ENCODE measurements at regions not wholly inside any gene's neighbourhood (a gene's known extent, or its start where the extent isn't known, plus 50 kb on each side); places are given as distances from the start of the nearest gene placed in this dataset.

DNA sequence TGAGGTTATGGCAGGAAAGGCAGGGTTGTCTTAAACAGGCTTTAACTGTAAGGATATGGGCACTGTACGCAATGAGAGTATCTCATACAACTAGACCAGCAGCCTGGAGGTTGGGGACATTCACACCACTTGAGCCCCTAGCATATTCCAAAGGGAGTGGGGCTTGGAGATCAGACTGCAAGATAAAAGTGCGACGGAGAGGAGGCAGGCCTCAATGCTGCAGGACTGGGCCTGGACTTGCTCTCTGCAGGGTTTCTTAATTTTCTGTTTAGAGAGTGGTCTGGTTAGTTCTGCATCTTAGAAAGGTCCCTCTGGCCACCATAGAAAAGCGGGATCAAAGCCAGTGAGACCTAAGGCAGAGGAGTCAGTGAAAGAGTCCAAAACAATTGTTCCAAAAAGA lies 357.7 kb upstream of the NR2F2 start:
- no peak for DNase-seq (ENCODE audit: low spot score)

DNA sequence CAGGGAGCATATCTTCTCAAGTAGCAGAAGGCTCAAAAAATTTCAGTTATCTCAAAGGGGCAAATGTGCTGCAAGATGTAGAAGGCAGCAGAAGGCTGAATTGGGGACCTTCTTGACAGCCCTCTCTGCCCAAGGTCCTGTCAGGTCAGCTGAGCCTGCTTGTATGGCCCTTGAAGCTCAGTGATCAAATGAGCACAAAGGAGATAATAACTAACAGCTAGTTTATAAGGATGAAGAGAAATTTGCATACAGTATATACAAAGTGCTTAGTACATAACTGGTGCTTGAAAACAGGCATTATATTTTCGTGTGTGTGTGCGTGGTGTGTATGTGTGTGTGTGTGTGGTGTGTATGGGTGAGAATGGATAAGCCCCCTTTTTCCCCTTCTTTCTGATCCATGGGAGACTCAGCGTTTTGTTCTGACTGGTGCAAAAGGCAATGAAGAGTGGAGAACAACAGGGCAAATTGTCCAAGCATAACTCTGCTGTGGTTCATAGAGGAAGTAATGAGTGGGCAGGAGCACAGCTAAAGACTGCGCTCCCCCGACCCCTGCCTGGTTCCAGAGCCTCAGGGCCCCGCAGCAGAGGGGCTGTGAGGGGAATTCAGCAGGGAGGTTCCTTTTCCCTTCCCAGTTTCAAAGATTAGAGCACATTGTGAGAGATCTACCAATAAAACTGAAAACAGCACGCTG lies 356.8 kb upstream of the NR2F2 start:
- no peak for DNase-seq (ENCODE audit: low spot score)

DNA sequence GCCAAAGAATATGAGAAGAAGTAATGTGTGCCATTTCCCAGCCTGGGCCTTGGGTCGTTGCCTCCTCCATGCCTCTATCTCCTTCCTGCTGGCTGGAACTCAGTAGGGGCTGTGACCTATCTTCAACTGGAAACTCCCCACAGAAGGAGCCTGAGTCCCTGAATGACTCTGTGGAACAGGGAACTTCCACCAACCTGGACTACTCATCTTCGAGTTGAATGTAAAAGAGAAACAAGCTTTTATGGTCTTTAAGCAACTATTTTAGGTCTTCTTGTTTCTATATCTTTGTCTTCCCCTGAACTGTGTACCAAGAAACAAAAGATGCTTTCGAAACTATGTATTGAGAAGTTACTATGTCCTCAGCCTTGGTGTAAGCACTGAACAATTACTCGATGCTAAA lies 355.3 kb upstream of the NR2F2 start:
- no peak for DNase-seq (ENCODE audit: low spot score)

DNA sequence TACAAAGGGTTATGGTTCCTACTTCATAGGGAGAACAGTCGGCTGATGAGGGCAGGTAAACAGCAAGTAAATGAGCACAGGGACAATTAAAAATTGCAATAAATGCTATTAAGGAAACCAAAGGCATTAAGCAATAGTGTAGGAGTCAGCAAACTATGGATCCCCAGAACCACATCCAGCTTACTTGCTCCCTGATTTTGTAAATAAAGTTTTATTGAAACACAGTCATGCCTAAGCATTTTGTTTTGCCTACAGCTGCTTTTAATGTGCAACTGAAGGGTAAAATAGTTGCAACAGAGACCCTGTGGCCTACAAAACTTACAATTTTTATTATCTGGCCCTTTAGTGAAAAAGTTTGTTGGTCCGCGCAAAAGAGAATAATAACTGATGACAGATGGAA lies 351.2 kb upstream of the NR2F2 start:
- no peak for DNase-seq (ENCODE audit: low spot score)

DNA sequence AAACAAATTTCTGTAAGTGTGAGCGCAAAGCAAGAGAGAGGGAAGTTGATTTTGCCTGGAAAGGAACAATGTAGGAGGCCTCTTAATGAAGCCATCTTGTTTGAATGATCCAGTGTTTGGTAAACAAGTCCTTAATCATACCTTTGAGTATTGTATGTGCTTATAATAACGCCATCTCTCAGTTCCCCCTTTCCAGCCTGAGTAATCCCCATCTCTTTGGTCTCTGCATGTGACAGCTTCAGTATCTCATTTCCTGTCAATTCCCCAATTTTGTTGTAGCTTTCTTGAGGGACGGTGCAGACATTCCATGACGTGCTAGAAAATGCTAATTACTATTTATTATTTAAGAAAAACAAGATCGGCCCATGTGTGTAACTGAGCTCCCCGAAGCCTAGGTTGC lies 349.3 kb upstream of the NR2F2 start:
- DNase-seq (ENCODE audit: low spot score), result no peak

DNA sequence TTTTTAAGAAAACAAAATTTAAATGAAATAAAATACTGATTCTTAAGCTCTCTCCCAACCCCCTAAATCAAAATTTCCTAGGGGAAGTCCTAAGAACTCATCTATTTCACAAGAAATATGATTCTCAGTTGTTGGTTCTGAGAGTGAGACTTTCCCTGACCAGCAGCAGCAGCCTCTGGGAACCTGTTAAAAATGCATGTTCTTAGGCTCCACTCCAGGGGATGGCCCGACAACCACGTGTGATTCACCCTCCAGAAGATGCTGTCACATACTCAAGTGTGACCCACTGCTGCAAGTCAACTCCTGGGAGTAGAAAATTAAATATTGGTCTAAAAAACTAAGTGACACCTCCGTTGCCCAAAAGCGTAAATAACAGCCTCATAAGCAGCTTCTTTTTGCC lies 343.2 kb upstream of the NR2F2 start:
- DNase-seq (ENCODE audit: low spot score), result no peak

DNA sequence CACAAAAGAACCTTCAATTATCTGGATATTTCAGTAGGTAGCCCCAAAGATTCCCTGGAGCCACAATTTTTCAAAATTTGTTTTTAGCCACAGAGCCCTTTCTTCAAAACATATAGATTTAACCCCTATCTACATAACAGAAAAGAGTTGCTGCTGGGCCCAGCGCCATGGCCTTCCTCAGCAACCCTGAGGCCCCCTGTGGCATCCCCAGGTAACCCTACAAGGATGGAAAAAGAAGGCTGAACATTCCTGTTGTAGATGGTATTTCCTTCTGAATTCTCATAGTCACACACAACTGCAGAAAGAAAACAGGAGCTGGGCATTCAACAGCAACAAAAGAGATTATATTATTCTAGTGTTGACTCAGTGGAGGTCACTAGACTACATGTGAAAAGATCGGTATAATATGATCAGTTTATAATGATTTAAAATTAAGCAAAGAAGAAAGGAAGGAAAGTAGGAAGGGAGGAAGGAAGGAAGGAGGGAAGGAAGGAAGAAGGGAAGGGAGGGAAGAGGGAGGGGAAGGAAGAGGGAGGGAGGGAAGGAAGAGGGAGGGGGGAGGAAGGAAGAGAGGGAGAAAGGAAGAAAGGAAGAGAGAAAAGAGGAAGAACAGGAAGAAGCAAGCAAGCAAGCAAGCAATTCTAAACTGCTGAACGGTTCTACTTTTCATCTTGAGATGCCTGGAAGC lies 342.5 kb upstream of the NR2F2 start:
- no peak for DNase-seq (ENCODE audit: low spot score)

DNA sequence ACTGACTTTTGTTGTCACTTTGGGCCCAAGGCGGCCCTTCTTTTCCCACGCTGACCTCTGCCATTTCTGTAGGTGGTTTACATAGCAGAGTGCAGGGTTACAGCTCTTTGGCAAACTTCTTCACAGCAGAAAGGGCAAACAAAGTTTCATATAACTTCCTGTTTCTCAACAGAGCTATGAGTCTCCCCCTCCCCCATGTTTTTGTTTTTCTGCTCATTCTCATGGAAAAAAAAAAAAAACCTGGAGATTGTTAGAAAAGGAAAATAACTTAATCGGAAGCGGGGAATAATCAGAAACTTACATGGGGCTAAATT lies 342.0 kb upstream of the NR2F2 start:
- no peak for DNase-seq (ENCODE audit: low spot score)

DNA sequence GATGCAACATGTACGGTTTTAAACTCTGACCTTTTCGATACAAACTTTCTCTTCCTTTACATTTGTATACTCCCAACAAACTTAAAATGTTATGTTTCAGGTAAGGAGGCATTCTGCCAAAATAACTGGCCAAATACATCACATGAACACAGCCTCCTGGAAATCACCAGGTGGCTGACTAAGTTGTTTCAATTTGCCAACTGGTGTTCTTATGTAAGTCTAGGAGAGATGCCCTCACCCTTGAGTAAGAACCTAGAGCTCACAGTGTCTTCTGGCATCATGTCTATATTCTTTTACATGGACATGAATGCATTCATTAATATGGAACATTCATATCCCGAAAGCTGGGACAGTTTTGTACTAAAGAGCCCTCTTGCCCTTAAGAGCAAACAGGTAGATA lies 341.1 kb upstream of the NR2F2 start:
- peak; percentile 3 for DNase-seq (ENCODE audit: low spot score)

DNA sequence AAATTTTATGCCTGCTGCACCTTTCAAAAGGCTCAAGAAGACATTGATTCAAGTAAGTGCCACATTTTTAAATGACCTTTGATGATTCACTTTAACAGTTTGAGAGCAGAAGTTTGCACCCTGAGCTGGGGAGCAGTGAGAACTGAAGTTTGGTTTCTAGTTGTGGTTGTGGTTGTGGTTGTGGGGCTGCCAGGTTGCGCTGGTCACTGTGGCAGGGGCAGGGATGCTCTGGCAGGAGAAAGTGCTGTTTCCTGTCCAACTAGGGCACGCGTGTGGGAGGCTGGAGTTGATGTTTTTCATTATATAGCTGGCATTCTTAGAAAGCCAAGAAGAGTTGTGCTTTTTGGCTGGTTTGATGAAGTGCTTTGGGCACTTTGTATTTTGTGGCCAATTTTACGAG lies 339.7 kb upstream of the NR2F2 start:
- DNase-seq (ENCODE audit: low spot score), result no peak

DNA sequence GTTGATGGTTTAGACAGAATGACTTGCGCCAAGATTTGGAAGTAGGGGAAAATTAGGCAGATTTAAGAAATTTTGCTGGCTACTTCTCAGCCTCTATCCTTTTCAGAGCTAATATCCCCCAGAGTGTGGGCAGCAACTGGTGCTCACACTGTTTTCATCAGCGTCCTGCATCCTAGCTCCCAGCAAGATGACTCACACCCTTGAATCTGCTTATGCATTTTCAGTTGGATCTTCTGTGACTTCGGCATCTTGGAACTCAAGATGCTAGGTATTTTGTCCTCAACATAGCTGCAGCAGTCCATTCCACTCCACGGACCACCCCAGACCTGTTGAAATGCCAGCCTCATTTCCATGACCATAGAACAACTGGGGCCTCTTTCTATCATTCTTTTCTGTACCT lies 336.1 kb upstream of the NR2F2 start:
- DNase-seq (ENCODE audit: low spot score), result no peak

DNA sequence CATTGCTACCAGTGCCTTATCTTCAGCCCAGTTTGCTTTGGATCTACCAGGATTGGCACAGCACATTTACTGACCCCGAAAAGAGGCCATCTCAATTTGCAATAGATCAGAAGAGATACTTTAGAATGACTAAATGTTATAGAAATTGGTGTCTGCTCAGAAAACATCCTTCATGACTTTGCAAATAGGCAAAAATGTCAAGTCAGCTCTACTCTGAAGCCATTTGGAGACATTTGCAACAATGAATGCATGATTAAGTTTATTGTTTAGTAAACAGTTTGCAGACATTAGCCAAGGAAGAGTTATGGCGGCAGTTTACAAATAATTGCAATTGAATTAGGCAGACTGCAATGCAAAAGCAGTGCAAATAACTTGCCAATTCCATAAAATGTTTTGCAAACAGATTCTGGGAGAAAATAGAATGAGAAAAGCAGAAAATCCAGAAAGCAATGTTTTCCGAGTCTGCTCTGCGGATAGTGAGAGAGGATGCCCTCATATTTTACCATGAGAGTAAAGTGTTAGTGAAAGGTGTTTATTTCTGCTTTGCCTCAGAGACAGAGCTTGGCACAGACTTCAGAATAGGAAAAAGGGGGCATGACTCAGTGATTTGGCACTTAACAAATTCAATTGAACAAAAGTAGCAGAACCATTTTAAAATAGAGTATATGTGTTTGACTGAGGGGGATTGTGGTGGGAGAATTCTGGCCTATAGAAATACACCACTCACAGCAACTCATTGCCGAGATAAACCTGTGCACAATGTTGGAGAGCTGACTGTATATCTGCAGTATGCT lies 334.9 kb upstream of the NR2F2 start:
- no peak for DNase-seq (ENCODE audit: low spot score)

DNA sequence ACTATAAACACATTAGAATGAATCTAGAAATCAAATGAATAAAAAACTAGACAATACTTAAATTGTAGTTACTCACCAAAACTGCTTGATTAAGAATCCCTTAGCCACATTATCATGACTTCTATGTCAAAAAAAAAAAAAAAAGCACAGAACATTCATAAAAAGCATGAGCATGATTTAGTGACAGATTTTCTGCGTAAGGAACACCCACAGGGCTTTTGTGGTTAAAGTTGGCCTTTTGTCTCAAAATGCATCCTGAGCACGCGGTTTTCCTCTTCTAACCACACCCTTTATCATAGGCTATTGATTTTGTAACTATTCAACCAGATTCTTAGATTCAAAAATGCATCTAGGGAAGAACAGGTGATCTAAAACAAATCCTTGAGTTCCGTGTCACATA lies 334.0 kb upstream of the NR2F2 start:
- no peak for DNase-seq (ENCODE audit: low spot score)

DNA sequence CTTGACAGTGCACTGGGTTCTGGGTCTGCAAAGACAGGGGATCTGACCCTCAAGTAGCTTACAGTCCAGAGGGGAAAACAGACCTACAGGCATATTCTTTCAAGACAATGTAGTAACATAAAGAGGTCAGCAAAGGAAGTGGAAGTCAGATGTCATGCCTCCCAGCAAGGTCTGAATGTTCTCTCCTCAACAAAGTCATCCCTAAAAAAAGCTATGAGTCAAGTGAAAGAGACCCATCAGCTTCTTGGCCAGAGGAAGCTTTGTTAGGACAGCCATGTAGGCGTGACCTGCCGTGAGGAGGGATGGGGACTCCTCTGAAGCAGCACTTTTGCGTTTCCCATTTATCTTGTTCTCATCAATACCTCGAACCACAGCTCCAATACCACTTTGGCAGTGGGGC lies 331.6 kb upstream of the NR2F2 start:
- no peak for DNase-seq (ENCODE audit: low spot score)

DNA sequence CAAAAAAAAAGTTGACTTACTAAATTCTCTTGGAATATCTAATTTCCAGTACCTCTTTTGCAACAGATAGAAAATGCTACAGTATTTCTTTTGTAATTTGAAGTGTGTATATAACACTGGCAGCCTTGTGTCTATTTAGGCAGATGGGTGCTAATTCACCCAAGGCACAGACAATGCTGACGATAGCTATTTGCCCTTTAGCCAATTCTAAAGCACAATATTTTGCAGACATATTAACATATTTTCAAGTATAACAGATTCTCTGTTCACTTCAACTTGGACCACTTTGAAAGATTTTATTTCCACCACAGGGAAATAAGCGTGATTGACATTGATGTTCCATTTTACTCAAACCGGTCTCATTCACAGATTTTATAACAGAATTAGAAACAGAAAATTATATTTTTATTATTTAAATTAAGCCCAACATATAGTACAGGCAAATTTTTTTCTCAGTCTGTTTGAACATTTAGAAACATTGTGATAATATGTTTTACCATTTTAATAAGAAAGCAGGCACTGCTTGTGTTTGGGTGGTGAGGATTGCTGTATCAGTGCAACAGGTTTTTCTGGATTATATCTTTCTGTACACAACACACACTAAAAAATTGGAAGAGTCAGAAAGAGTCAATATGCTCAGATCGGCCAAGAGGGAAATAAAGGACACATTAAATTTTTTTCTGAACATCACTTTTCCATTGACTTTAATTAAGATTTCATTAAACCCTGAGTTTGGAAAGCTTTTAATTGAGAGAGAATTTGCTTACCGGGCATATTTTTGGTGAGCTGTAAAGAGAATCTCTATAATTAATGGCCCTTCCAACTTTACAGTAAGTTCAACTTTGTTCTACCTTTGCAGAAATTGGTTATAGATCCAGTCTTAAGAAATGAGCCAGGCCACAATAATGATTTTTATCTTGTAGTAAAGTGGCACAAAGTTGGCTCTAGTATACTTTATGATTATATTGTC lies 327.3 kb upstream of the NR2F2 start:
- DNase-seq (ENCODE audit: low spot score), result no peak

DNA sequence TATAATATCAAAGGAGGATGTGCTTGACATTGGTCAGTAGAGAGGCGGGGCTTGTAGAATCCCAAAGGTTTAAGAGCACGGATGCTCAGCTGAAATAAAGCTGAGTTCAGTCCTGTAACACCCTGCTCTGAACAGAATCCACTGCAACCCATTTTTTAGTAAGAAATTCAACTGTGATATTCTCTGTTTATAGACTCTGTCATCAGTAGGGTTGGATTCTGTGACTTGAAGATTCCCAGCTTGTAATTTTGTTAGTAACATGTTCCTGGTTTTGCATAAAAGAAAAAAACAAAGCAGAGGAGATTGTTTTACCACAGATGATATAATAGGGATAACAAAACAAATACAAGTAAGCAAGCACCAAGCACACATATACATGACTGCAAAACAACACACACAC lies 324.6 kb upstream of the NR2F2 start:
- DNase-seq (ENCODE audit: low spot score), result no peak

DNA sequence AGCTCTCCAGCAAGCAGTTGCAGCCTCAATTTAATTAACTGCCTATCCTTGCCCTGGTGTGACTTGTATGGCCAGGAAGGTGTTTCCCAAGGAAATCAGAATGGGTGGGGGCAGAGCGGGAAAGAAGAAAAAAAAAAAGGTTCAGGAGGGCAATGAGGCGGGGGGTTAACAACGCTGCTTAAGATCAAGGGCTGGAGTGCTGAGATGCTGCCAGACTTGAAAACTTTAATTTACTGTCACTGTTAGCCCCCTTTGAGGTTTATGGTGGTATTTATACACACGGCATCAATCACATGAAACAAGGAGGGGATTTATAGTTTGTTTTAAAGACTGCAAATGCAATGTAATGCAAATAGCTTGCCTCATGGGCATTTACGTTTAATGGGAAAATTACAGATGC lies 319.4 kb upstream of the NR2F2 start:
- DNase-seq (ENCODE audit: low spot score), result no peak

DNA sequence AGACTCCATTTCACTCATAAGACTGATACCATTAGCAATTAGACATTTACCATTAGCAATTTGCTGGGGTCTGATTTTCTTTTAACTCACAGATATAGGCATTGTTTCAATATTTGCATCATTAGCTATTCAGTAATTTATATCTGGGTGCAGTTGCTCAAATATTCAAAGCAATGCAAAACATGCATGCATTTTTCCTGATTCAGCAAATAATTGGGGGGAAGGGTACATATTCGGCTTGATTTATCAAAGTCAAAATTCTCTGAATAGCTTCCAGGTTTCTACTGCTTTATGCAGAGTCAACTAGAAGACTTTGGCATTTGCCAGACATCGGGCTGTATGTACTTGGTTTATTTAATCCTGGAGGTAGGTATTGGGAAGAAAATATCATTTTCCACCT lies 315.6 kb upstream of the NR2F2 start:
- no peak for DNase-seq (ENCODE audit: low spot score)

DNA sequence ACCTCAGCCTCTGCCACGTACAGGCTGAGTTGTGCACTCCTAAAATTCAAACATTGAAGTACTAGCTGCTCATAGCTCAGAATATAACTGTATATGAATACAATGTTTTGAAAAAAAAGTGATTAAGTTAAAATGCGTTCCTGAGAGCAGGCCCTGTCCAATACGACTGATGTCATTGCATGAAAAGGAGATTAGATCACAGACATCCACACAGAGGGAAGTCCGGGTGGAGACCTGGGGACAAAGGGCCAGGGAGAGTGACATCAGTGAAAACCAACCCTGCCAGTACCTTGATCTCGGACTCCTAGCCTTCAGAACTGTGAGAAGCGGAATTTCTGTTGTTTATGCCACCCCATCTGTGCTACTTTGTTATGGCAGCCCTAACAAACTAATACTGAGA lies 311.4 kb upstream of the NR2F2 start:
- DNase-seq (ENCODE audit: low spot score), result no peak

DNA sequence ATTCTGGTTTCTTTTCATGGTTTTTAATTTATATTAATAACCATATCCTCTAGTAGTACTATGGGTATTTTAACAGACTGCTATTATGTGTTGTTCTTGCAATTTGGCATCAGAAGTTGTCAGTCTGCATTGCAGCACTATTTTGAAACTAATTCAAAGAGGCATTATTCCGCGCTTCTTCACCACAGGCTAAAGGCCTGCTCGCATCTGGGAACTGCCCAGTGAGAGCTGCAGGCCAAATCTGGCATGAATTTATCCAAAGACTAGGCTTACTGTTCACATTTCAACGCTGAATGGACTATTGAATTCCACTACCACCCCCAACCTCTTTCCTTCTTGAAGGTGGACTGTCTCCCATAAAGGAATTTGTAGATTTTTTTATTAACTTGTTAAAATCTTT lies 310.4 kb upstream of the NR2F2 start:
- peak; percentile 10 for DNase-seq (ENCODE audit: low spot score)

DNA sequence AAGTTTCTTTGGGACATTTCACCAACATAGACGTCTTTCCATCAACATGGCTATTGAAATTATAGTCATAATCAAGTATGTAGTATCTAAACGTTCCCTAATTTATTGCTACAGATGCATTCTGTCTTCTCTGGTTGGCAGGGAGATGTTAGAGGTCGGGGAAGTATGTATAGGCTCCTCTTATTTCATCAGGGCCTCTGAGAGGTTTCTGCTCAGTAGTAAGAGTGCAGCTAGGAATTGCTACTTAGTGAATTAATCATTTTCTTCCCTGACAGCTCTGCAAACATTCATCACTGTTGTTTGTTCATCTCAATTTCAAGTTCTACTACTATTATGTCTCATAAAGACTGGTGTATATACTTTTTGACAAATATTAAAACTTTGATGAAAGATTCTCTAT lies 309.7 kb upstream of the NR2F2 start:
- DNase-seq (ENCODE audit: low spot score), result no peak

DNA sequence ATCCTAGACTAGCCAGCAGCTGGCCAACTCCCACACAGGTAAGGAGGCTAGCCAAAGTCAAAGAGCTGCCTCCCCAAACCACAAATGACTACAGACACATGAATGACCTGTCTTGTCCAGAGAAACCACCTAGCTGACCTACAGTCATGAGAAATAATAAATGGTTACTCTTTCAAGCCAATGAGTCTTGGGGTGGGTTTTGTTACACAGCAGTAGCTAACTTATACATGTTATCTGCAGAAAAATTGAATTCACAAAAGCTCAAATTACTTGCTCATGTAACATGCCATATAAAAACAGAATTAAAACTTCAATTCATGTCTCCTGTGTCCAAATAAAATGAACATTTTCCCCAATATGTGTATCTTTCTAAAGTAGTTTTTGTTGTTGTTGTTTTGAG lies 307.4 kb upstream of the NR2F2 start:
- DNase-seq (ENCODE audit: low spot score), result no peak
